ENCODE measurements at regions not wholly inside any gene's neighbourhood (a gene's known extent, or its start where the extent isn't known, plus 50 kb on each side); places are given as distances from the start of the nearest gene placed in this dataset.

GRCh38 chr4:146577111-146577510, 55.4 kb upstream of the SLC10A7 start:
- H3K9ac ChIP-seq (ENCODE audit: low read depth, low read length, poor library complexity, severe bottlenecking), result no peak overlapping the region
- no peaks in the 10 kb centered on the region for H3K27me3 ChIP-seq (ENCODE audit: insufficient read depth, low read length, poor library complexity, severe bottlenecking)
- no peaks in the 10 kb centered on the region for H3K9me3 ChIP-seq (ENCODE audit: insufficient read depth, low read depth, low read length)
- no peaks in the 10 kb centered on the region for H4K20me1 ChIP-seq (ENCODE audit: insufficient read depth, low read length, poor library complexity, severe bottlenecking)
- no peaks in the 10 kb centered on the region for H3K9me2 ChIP-seq (replicated peaks; ENCODE audit: low read depth, low read length)
- no peak overlapping the region for H3K4me2 ChIP-seq (ENCODE audit: low read depth, low read length, poor library complexity, severe bottlenecking)
- no peaks in the 10 kb centered on the region for H3K36me3 ChIP-seq (ENCODE audit: insufficient read depth, low read length)
- no peaks in the 10 kb centered on the region for H3K79me2 ChIP-seq (ENCODE audit: insufficient read depth, low read length)
- TF ChIP-seq EZH2phosphoT487 (IDR thresholded peaks at IDR 0.05; ENCODE audit: borderline replicate concordance), result no peak
- TF ChIP-seq CTCF (conservative IDR thresholded peaks at IDR 0.05; ENCODE audit: low read length), result no peak
- H3K4me1 ChIP-seq (ENCODE audit: insufficient read depth, low read length, poor library complexity, severe bottlenecking), result no peaks in the 10 kb centered on the region
- H3K4me3 ChIP-seq (ENCODE audit: low read length, poor library complexity, severe bottlenecking), result no peak overlapping the region
- H3F3A ChIP-seq (ENCODE audit: low read depth), result no peaks in the 10 kb centered on the region
- no peak overlapping the region for H2AFZ ChIP-seq (ENCODE audit: low read length)

- Histone ChIP-seq H2AFZ (ENCODE audit: low read length) (no peak overlapping the region), H3K4me3 (ENCODE audit: low read length, poor library complexity, severe bottlenecking) (no peak overlapping the region), H4K20me1 (ENCODE audit: insufficient read depth, low read length, poor library complexity, severe bottlenecking) (no peaks in the 10 kb centered on the region), H3K9me3 (ENCODE audit: insufficient read depth, low read depth, low read length) (no peaks in the 10 kb centered on the region), H3K79me2 (ENCODE audit: insufficient read depth, low read length) (no peaks in the 10 kb centered on the region), H3K27me3 (ENCODE audit: insufficient read depth, low read length, poor library complexity, severe bottlenecking) (no peaks in the 10 kb centered on the region), H3K4me1 (ENCODE audit: insufficient read depth, low read length, poor library complexity, severe bottlenecking) (no peaks in the 10 kb centered on the region), H3K36me3 (ENCODE audit: insufficient read depth, low read length) (no peaks in the 10 kb centered on the region), H3K9ac (ENCODE audit: low read depth, low read length, poor library complexity, severe bottlenecking) (no peak overlapping the region), H3K9me2 (replicated peaks; ENCODE audit: low read depth, low read length) (no peaks in the 10 kb centered on the region), H3K4me2 (ENCODE audit: low read depth, low read length, poor library complexity, severe bottlenecking) (no peak overlapping the region), H3F3A (ENCODE audit: low read depth) (no peaks in the 10 kb centered on the region)
- TF ChIP-seq EZH2phosphoT487 (IDR thresholded peaks at IDR 0.05; ENCODE audit: borderline replicate concordance) (no peak), CTCF (conservative IDR thresholded peaks at IDR 0.05; ENCODE audit: low read length) (peak; percentile 34)
These were observed 55.8 kb upstream of the POU4F2 start for GRCh38 chr4:146582864-146583263.

- H3K4me3 ChIP-seq (ENCODE audit: low read length, poor library complexity, severe bottlenecking), result no peak overlapping the region
- TF ChIP-seq CTCF (conservative IDR thresholded peaks at IDR 0.05; ENCODE audit: low read length) (no peak), EZH2phosphoT487 (IDR thresholded peaks at IDR 0.05; ENCODE audit: borderline replicate concordance) (no peak)
These were observed 52.8 kb upstream of the POU4F2 start for GRCh38 chr4:146585761-146586333.

More at GRCh38 chr4:146585761-146586333, 52.8 kb upstream of the POU4F2 start:
- H3F3A ChIP-seq (ENCODE audit: low read depth), result no peaks in the 10 kb centered on the region
- no peaks in the 10 kb centered on the region for H4K20me1 ChIP-seq (ENCODE audit: insufficient read depth, low read length, poor library complexity, severe bottlenecking)
- H3K4me2 ChIP-seq (ENCODE audit: low read depth, low read length, poor library complexity, severe bottlenecking), result no peak overlapping the region
- H3K9me3 ChIP-seq (ENCODE audit: insufficient read depth, low read depth, low read length), result no peaks in the 10 kb centered on the region
- no peaks in the 10 kb centered on the region for H3K79me2 ChIP-seq (ENCODE audit: insufficient read depth, low read length)
- no peaks in the 10 kb centered on the region for H3K9me2 ChIP-seq (replicated peaks; ENCODE audit: low read depth, low read length)
- H3K9ac ChIP-seq (ENCODE audit: low read depth, low read length, poor library complexity, severe bottlenecking), result no peak overlapping the region
- H3K27me3 ChIP-seq (ENCODE audit: insufficient read depth, low read length, poor library complexity, severe bottlenecking), result no peaks in the 10 kb centered on the region
- H3K4me1 ChIP-seq (ENCODE audit: insufficient read depth, low read length, poor library complexity, severe bottlenecking), result no peaks in the 10 kb centered on the region
- no peak overlapping the region for H2AFZ ChIP-seq (ENCODE audit: low read length)
- no peaks in the 10 kb centered on the region for H3K36me3 ChIP-seq (ENCODE audit: insufficient read depth, low read length)
